ENCODE measurements at regions not wholly inside any gene's neighbourhood (a gene's known extent, or its start where the extent isn't known, plus 50 kb on each side); places are given as distances from the start of the nearest gene placed in this dataset.

GRCh38 chr5:2909035-2909434 lies 157.6 kb upstream of the IRX2 start:
- TF ChIP-seq, protein P1, sequence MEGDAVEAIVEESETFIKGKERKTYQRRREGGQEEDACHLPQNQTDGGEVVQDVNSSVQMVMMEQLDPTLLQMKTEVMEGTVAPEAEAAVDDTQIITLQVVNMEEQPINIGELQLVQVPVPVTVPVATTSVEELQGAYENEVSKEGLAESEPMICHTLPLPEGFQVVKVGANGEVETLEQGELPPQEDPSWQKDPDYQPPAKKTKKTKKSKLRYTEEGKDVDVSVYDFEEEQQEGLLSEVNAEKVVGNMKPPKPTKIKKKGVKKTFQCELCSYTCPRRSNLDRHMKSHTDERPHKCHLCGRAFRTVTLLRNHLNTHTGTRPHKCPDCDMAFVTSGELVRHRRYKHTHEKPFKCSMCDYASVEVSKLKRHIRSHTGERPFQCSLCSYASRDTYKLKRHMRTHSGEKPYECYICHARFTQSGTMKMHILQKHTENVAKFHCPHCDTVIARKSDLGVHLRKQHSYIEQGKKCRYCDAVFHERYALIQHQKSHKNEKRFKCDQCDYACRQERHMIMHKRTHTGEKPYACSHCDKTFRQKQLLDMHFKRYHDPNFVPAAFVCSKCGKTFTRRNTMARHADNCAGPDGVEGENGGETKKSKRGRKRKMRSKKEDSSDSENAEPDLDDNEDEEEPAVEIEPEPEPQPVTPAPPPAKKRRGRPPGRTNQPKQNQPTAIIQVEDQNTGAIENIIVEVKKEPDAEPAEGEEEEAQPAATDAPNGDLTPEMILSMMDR (IDR thresholded peaks at IDR 0.05), result no peak
- TF ChIP-seq POLR2AphosphoS5 (IDR thresholded peaks at IDR 0.05), result no peak
